ENCODE measurements at regions not wholly inside any gene's neighbourhood (a gene's known extent, or its start where the extent isn't known, plus 50 kb on each side); places are given as distances from the start of the nearest gene placed in this dataset.

- TF ChIP-seq EZH2 (IDR thresholded peaks at IDR 0.05; ENCODE audit: insufficient read depth, poor library complexity, severe bottlenecking): no peak
- TF ChIP-seq EZH2phosphoT487 (IDR thresholded peaks at IDR 0.05; ENCODE audit: insufficient read depth, low read depth): no peak
Observed at GRCh38 chr3:20344400-20344959, 158.5 kb upstream of the SGO1 start.
